Hematopoietic multipotent progenitor cell treated with erythropoietin and hydrocortisone succinate and interleukin-3 and kit ligand, for 15 days (in vitro differentiated cells): ENCODE measurements at regions not wholly inside any gene's neighbourhood (a gene's known extent, or its start where the extent isn't known, plus 50 kb on each side); places are given as distances from the start of the nearest gene placed in this dataset.

Experiments
- DNase-seq: peaks from one replicate; pipeline ENCODE4 v3.0.0-alpha.2; 2015; ENCODE audit warnings: low spot score

DNA sequence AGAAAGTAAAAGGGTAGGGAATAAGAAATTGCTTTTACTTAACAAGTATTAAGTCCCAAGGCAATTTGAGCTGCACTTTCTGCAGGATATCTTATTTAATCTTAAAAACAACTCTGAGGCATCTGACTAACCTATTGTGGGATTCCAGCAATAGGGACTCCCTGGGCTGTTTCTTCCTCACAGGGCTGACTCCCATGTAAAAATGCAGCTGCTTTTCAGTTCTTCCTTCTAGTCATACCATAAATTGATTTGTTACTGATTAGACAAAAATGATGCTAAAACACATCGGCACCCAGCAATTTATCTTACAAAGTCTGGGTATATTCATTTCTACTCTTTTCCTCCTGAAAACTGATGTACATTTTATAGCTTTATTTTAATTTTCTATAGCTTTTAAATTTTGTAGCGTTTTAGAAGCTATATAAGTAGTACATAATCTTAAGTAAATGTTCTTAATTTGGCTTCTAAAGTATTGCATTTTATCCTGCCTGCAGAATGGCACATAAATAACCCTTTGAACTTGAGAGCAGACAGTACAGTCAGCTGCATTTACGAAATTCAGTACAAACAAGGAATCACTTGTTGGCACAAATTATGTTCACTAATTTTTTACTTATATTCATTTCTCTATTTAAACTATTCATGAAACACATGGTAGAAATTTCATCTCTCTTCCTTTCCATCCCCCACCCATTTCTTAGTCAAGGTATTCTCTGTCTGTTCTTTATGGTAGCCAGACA lies 102.4 kb upstream of the FRY start:
- DNase-seq, result no peak

DNA sequence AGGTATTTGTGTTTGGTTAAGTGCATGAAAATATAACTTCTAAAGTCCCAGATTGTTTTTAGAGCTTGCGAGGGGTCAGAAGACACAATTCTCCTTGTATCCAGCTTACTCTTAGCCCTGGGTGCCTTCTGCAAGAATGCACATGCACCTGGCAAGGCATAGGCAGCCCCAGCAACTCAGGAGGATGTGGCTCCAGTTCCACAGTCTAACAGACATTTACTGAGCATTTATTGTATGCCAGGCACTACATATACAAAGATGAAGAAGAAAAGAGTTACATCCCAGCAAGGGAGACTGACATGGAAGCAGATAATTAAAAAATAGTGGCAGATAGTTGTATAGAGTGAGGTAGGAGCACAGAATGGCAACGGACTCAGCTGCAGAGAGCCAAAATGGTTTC lies 101.1 kb upstream of the FRY start:
- no peak for DNase-seq

DNA sequence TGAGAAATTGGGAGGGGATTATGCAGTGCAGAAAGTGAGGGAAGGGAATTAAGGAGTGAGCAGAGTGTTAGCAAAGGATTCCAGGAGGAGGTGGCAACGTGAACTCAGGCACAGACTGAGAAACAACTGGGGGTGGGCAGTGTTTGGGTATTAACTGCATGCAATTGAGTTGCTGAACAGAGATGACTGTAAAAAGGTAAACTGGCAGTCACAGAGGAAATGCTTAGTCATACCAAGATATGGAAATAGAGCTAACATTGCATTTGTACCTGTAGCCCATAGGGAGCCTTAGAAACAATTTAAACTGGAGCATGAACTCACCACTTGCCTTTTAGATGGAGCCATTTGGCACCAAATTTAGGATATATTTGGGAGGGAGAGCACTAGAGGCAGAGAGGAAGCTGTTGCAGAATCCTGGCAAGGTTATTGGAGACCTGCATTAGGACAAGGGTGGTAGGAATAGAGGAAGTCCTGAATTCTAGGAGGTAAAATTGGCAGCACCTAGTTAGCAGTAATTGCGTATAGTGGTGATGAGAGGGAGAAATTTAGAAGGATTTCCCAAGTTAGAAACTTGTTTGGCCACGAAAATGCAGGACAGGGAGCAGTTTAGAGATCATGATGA lies 100.6 kb upstream of the FRY start:
- DNase-seq, result no peak

DNA sequence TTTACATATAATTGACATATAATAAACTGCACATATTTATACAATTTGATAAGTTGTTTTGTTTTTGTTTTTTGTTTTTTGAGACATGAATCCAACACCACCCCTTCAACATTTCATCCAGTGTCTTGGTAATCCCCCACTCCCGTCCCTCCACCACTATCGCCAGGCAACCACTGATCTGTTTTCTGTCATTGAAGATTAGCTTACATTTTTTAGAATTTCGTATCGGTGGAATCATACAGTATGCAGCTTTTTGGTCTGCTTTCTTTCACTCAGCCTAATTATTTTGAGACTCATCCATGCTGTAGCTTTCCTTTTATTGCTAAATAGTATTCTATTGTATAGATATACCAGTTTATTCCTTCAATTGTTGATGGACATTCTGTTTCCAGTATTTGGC lies 94.1 kb upstream of the FRY start:
- no peak for DNase-seq

DNA sequence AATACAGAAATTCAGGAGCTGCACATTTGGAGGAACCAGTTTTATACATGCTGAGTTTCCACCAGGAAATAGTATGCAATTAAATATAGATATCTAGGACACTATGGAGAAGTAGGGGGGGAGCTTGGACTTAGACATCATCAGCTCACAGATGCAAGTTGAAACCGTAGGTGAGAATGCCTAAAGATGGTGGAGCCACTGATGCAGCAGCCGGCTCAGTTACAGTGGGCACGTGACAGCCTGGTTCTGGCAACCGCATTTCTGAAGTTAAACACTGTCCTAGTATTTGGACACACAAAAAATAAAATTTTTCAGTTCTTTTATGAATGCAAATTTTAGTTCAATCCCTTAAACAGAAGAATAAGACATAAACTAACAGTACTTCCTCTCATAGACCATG lies 91.5 kb upstream of the FRY start:
- no peak for DNase-seq

DNA sequence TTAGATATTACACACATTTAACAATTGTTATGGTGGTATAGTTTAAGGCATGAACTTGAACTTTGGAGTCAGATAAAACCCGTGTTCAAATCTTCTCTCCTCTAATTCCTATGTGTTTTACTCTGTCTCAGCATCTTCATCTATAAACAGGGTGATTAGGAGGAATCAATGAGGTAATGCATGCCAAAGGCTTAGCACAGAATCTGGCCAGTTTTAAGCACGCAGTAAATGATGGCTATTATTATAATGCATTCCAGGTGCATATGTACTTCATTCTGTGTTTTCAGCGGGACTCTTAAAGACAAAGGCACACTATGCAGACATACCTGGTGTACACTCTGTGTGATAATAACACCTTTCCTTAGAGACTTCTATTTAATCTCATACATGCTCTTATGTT lies 88.0 kb upstream of the FRY start:
- no peak for DNase-seq

DNA sequence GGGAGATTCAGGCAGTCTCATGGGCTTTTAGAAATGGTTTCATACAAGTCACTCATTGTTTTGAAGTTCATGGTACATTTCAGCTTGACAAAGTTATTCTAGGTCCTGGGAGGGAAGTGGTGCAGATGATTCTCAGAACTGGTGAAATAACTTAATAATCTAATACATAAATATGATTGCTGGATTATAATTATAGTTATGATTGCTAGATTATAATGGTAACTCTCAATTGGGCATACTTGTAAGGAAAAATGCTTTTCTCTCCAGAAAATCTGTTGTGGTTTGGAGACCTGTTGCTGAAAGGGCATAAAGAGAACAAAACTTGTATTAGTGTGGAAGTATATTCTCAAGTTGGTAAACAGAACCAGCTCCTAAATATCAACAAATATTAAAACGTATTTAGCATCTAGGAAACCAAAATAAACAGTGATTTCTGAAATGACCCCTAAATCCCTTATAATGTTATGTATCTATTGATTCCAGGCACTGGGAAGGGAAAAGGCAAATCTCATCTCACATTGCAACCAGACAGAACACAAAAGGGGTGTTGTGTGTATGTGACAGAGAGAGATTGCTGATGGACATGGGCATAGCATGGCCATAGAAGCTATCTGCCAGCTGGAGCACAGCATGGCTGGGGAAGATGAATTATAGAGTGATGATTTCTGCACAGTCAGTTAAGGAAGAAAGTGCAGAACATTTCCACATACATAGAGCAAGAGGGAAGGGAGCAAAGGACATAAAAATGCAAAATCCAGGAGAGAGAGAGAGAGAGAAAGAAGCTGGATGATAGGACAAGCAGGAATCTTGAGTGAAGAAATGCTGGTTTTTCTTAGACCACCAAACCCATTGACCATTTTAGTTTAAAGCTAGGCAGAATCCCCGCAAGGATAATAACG lies 87.1 kb upstream of the FRY start:
- no peak for DNase-seq

DNA sequence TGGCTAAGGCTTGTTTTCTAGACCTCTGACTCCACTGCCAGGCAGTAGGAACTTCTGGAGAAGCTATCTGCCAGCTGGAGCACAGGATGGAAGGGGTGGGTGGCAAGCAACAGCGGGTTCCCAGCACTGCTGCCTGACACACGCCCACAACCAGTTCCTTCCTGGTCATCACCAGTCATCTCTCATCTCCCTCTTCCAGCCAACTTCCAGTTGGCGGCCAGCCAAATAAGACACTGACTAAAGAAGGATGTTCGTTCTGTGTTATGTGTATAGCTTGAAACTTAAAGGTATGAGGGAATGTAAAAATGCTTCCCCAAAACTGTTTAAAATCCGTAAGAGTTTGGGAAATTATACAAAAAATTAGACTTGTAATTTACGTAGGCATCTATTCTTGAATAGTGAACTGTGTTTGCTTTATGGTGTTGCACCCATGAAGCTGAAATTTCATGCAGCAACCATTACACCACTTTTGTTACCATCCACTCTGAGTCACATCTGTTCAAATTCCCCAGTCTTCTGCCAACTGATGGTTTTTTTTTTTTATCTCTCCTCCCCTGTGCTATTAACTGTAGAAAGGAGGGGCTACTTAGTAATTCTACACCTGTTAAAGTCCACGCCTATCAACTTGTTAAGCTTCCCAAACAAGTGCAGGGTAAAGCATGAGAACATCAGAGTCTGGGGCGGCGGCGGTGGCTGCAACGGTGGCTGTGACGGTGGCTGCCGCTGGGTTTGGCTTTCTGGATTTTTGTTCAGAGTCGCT lies 86.2 kb upstream of the FRY start:
- DNase-seq, result no peak

DNA sequence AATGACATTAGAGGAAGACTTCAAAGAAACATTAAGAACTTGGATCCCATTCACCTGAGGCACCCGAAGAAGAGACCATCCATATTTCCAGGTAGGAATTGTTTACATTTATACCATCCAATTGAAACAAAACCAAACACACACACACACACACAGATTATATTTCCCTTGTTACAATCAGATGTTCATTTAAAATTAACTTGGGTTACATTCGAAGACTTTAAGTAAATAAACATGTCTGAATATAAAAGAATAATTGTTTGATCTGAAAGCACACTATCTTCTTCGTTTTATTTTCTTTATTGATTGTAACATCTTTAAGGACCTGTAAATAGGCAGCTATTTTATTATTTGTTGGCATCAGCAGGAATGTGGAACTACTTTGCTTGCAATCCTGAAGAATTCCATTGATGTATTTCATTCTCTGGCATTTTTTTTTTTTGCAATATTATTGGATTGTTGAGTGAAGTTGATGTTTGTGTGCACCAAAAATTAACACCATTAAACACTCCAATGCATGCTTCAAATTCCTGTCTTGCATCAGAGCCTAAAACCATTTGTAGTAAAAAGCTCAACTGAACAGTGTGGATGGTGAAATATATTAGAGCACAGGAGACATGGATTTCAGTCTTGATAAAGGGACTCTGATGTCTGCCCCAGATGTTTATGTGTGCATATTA lies 85.3 kb upstream of the FRY start:
- DNase-seq, result no peak

DNA sequence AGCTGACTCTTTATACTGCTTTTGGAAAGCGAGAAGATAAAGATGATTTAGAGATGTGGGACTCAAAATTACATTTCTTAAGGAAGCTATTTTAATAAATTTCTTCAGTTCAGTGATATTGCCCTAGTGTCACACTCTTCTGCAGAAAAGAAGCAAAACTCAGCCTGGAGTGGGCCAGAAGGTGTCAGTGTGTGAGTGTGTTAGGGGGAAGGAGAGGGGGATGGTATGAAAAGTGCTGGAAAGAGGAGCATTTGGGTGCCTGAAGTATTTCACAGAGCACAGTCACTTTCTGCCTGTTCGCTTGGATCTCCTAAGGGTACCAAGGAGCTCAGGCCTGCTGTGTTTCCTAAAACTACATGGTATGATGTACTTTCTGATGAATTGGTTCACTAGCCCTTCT lies 84.5 kb upstream of the FRY start:
- DNase-seq, result no peak

DNA sequence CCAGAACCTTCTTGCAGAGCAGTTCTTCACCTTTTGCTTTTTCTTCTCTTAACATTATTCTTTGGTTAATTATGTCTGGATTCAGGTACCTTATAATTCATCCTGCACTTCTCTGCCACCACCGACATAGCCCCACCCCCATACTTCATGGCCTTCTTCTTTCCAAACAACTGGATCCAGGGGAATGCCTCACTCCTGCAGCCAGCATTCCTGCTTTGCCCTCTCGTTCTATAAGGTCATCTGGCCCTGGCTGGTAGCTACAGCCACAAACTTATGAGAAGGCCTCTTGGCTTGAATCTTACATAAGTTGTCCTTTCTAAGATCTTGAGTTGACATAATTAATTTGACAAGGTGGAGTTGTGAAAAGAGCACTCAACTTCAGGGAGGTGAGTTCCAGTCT lies 84.1 kb upstream of the FRY start:
- no peak for DNase-seq

DNA sequence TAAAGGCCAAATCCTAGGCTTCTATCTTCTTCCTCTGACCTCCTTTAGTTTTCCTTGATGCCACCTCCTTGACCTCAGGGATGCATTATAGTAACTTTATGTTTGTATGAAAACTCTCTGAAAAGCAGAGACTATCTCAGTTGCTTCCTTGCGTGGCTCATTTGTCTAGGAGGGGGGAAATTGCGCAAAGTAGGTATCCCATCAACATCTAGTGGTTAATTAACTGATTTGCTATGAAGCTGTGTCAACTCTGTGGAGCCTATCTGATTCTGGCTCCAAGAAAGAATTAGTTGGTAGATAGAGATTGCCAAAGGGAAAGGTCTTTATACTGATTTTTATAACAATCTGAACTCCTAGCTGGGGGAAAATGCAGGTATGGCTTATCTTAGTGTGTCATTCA lies 82.1 kb upstream of the FRY start:
- no peak for DNase-seq

DNA sequence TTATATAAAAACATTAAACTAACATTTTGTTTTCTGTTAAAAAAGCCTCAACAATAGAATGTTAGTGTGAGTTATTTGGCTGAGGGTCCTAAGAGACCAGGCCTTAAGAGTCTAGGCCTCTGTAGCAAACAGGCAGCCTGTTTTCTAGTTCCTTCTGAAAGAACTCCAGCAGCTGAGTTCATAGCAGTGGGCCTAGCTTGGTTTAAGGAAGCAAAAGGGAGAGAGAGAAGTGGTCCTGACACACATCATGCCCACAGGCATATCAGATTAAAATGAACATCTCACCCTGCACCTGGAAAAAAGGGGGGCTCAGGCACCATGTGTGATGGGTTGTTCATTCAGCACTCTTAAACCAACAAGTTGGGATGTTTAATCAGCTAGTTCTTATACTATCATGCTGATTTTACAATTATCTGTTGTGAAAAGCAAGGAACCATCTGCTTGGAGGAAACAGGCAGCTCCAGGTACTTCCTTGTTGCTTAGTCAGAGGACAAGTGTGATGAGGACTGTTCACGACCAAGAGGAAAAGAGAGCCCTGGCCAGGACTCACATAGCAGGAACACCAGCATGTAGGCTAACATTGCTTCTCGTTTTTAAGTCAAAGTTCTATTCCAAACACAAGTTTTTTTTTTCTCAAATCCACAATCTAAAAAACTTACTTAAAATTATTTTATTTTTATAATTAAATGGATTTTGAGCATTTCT lies 81.3 kb upstream of the FRY start:
- DNase-seq, result no peak

DNA sequence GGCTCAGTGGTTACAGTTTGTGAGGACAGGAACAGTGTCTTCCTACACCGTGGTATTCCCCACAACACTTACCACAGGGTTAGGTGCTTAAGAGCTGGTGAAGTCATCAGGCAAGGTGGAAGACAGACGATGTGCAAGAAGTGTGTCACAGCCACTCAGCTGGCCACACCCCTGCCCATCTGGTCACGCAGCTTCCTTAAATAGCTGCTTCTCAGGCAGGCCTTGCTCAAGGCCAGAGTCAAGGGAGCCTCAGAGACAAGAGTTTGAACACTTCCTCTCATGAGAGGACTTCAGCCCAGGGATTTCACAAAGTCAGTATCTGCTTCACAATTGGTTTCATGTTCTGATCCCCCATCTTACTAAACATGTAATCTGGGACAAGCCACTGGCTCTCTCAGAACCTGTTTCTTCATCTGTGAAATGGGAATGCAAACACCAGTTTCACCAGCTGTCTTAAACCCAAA lies 80.3 kb upstream of the FRY start:
- no peak for DNase-seq

DNA sequence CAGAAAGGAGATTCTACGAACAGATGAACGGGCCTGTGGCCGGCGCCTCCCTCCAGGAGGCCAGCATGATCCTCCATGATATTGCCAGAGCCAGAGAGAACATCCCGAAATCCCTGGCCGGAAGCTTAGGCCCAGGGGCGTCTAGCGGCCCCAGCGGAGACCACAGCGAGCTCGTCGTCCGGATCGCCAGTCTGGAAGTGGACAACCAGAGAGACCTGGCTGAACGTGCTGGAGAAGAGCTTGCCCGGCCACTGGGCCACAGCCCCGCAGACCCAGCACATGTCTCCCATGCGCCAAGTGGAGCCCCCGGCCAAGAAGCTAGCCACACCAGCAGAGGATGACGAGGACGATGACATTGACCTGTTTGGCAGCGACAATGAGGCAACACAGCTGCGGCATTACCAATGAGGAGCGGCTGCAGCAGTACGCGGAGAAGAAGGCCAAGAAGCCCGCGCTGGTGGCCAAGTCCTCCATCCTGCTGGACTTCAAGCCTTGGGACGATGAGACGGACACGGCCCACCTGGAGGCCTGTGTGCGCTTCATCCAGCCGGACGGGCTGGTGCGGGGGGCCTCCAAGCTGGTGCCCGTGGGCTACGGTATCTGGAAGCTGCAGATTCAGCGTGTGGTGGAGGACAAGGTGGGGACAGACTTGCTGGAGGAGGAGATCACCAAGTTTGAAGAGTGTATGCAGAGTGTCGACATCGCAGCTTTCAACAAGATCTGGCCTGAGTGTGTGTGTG lies 78.8 kb upstream of the FRY start:
- no peak for DNase-seq

DNA sequence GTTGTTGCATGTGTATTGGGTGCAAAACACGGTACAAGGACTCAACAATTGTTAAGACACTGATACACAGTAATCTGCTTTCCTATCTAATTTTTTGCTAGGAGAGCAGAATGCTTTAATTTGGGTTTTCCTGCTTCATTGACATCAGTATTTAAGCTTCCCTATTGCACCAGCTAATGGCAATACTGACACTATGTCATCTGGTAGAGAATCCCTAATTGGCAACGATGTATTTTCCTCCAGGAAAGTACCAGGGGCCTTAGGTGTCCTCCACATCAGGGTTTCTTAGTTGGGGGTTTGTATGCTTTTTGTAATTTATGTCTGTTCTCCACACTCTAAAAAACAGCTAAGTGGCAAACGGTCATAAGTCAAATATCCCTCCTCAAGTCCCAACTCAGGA lies 76.5 kb upstream of the FRY start:
- no peak for DNase-seq

DNA sequence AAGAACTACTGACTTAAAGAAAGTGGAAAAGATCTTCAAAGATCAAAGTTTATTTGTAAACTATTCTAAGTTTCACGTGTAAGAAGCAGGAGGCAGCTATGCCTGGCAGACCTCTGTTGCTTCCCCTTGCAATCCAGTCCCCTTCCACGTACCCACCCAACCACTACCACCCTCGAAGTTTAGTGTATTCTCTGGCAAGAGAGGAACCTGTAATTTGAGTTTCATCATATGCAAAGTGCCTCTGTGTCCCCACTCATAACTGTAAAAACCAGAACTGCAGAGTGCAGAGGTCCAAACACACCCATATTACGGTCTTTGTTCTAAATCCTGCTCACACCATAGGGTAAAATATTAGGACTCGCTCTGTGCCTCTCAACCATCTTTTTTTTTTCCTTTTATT lies 75.8 kb upstream of the FRY start:
- DNase-seq, result no peak

DNA sequence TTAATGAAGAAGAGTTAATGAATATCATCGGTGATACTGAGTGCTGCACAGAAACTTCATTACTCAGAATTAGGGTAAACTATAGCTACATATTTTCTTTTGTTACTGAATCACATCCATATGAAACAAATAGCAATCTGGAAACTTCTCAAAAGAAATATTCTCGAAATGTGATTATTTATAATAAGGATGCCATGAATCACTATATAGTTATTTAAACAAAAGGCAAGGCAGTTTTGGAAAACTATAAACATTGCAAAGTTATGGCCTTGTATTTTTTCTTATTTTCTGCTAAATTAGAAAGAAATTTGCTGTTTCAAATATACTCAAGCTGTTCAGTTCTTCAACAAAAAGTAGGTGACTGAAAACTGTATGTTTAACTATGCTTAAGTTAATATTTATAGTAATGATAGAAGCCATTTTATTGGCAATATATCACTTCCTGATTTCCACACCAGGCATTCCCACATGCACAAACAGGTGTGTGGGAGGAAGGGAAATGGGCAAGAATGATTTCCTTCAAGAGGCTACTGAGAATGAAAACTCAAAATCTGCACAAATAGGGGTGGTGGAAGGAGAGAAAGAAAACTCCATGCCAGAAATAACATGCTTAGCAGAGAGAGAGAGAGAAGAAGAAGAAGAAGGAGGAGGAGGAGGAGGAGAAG lies 74.5 kb upstream of the FRY start:
- no peak for DNase-seq

DNA sequence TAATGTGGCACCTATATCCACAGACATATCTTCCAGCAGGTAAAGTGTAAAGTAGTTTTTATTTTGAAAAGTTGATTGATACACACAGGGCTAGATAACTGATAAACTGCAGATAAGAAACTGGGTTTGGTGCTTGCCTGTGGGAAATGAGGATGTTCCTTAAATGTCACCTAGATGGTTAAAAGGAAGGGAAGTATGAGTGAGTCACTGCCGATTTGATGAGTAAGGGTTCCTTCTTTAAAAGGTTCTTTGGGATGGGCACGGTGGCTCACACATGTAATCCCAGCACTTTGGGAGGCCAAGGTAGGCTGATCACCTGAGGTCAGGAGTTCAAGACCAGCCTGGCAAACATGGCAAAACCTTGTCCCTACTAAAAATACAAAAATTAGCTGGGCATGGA lies 73.8 kb upstream of the FRY start:
- DNase-seq, result no peak
